ENCODE measurements at regions not wholly inside any gene's neighbourhood (a gene's known extent, or its start where the extent isn't known, plus 50 kb on each side); places are given as distances from the start of the nearest gene placed in this dataset.

DNA sequence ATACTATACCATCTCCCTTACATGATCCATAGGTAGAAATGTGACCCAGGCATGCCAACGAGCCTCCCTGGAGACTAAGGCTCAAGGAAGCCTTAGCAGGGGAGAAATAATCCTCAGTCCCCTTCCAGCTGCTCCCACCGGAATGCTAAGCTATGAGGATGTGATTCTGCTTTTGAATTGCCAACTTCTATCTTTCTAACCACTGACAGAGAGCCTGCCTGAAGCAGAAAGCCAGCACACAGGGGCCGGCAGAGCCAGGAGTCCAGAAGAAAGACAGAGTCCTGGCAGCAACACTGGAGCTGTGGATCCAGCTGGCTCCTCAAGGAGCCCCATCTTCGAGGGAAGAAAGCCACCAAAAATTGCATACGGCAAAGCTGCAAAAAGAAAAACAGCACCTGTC is 579.6 kb upstream of the CDH5 start:
- TF ChIP-seq, protein P1, sequence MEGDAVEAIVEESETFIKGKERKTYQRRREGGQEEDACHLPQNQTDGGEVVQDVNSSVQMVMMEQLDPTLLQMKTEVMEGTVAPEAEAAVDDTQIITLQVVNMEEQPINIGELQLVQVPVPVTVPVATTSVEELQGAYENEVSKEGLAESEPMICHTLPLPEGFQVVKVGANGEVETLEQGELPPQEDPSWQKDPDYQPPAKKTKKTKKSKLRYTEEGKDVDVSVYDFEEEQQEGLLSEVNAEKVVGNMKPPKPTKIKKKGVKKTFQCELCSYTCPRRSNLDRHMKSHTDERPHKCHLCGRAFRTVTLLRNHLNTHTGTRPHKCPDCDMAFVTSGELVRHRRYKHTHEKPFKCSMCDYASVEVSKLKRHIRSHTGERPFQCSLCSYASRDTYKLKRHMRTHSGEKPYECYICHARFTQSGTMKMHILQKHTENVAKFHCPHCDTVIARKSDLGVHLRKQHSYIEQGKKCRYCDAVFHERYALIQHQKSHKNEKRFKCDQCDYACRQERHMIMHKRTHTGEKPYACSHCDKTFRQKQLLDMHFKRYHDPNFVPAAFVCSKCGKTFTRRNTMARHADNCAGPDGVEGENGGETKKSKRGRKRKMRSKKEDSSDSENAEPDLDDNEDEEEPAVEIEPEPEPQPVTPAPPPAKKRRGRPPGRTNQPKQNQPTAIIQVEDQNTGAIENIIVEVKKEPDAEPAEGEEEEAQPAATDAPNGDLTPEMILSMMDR (IDR thresholded peaks at IDR 0.05): no peak
- no peak for TF ChIP-seq EZH2 (IDR thresholded peaks at IDR 0.05; ENCODE audit: borderline replicate concordance, insufficient read depth, low read depth, low read length, poor library complexity, severe bottlenecking)
